ENCODE measurements at regions not wholly inside any gene's neighbourhood (a gene's known extent, or its start where the extent isn't known, plus 50 kb on each side); places are given as distances from the start of the nearest gene placed in this dataset.

DNA sequence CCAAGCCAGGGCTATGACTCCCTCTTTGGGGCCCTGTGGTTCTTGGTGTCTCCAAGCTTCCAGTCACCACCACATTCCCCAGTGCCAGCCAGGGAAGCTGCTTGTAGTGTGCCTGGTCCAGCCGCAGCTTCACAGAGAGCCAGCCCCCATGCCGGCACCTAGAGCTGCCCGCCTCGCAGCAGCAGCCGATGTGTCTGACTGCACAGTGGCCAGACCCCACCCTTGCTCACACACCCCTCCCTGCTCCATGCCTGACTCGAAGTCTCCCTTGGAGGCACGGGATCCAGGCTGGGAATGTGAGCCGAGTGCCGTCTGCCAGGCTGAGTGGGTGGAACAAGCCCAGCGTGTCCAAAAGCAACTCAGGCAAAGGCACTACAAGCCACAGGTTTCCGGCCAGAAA is 123.3 kb upstream of the SFSWAP start:
- no peak overlapping the region for H3K4me3 ChIP-seq (ENCODE audit: low read depth, low read length)
- DNase-seq (ENCODE audit: low read depth) (no peak), FAIRE-seq (no peak)
- no peaks in the 10 kb centered on the region for H3K27me3 ChIP-seq (ENCODE audit: control insufficient read depth, insufficient read depth, low read length)
- no peaks in the 10 kb centered on the region for H3K36me3 ChIP-seq (ENCODE audit: control insufficient read depth, insufficient read depth, low read length)
- TF ChIP-seq CTCF (IDR thresholded peaks at IDR 0.05; ENCODE audit: insufficient read depth, low read length, severe bottlenecking), result no peak

DNA sequence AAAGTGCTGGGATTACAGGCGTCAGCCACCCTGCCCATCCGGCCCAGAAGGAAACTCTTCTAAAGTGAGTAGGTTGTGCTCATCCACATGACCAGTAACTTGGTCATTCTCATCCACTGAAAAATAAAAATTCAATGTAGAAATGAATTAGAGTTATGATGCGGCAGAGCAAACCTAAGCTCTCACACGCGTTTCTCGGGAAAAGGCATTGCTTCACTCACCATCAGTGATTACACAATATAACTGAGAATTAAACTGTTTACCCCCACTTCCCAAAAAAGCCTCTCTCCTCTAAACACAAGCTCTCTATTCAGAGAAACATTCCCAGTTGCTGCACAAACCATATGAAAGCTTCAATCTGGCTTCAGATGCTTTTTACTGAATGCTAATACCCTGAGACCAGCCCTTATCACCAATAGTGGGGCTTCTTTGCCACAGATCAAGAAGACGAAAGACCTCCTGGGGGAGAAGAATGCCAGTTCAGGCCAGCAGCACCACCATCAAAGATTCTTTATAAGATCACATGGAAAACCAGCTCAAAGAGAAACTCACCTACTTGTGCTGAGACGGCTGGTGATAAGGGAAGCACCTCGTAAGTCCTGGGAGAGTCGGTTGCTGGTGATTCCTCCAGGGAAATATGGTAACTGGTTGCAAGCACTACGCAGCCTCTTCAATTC is 121.5 kb upstream of the SFSWAP start:
- no peak overlapping the region for H3K4me3 ChIP-seq (ENCODE audit: low read depth, low read length)
- no peaks in the 10 kb centered on the region for H3K36me3 ChIP-seq (ENCODE audit: control insufficient read depth, insufficient read depth, low read length)
- DNase-seq (ENCODE audit: low read depth), result no peak
- no peaks in the 10 kb centered on the region for H3K27me3 ChIP-seq (ENCODE audit: control insufficient read depth, insufficient read depth, low read length)
- FAIRE-seq, result no peak
- TF ChIP-seq CTCF (IDR thresholded peaks at IDR 0.05; ENCODE audit: insufficient read depth, low read length, severe bottlenecking), result no peak

GRCh38 chr12:131589966-131590365 is 120.9 kb upstream of the SFSWAP start:
- DNase-seq (ENCODE audit: low read depth) (no peak), FAIRE-seq (no peak)
- no peak overlapping the region for H3K4me3 ChIP-seq (ENCODE audit: low read depth, low read length)
- no peaks in the 10 kb centered on the region for H3K27me3 ChIP-seq (ENCODE audit: control insufficient read depth, insufficient read depth, low read length)
- H3K36me3 ChIP-seq (ENCODE audit: control insufficient read depth, insufficient read depth, low read length), result no peaks in the 10 kb centered on the region
- TF ChIP-seq CTCF (IDR thresholded peaks at IDR 0.05; ENCODE audit: insufficient read depth, low read length, severe bottlenecking), result no peak

DNA sequence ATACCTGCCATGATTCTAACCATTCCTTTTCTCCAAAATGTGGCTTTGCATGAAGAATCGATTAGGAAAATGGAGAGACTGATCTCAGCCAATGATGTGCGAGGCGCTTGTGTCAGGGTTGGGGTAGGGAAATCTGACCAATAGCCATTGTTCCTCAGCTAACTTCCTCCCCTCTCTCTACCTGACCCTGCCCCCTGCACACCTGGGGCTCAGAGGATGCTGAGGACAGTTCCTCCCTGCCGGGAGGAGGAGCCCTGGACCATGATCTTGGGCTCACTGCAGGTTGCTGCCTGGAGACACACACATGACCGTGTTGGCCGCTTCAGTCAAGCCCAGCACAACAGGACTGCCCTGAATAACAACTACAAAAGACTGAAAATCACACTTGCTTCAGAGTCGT is 119.8 kb upstream of the SFSWAP start:
- Histone ChIP-seq H3K27me3 (ENCODE audit: control insufficient read depth, insufficient read depth, low read length) (no peaks in the 10 kb centered on the region), H3K36me3 (ENCODE audit: control insufficient read depth, insufficient read depth, low read length) (no peaks in the 10 kb centered on the region), H3K4me3 (ENCODE audit: low read depth, low read length) (no peak overlapping the region)
- no peak for TF ChIP-seq CTCF (IDR thresholded peaks at IDR 0.05; ENCODE audit: insufficient read depth, low read length, severe bottlenecking)
- no peak for FAIRE-seq
- no peak for DNase-seq (ENCODE audit: low read depth)

- Histone ChIP-seq H3K4me3 (ENCODE audit: low read depth, low read length) (no peak overlapping the region), H3K36me3 (ENCODE audit: control insufficient read depth, insufficient read depth, low read length) (no peaks in the 10 kb centered on the region), H3K27me3 (ENCODE audit: control insufficient read depth, insufficient read depth, low read length) (no peaks in the 10 kb centered on the region)
- TF ChIP-seq CTCF (IDR thresholded peaks at IDR 0.05; ENCODE audit: insufficient read depth, low read length, severe bottlenecking), result no peak
- no peak for FAIRE-seq
- no peak for DNase-seq (ENCODE audit: low read depth)
Measured at GRCh38 chr12:131591714-131592709, 118.9 kb upstream of the SFSWAP start.
